SKM-1 treated with dmso at 0.1 percent for 144 hours (cell line): ENCODE measurements at regions not wholly inside any gene's neighbourhood (a gene's known extent, or its start where the extent isn't known, plus 50 kb on each side); places are given as distances from the start of the nearest gene placed in this dataset.
A peak's percentile ranks its signal among the peaks of the same experiment; 100 is the strongest.
"Not testable (repeated sequence)": the region's sequence is repeated elsewhere in the genome, so short reads cannot be mapped to it uniquely, and the experiment has no call there.

Experiments
- DNase-seq: peaks from one replicate; lab custom pipeline; 2025; ENCODE audit not compliant: unreplicated experiment; lab: John Stamatoyannopoulos, UW

- no peak for DNase-seq
These were observed 663.1 kb downstream of the SH2D4B start for GRCh38 chr10:81200801-81201200.

DNA sequence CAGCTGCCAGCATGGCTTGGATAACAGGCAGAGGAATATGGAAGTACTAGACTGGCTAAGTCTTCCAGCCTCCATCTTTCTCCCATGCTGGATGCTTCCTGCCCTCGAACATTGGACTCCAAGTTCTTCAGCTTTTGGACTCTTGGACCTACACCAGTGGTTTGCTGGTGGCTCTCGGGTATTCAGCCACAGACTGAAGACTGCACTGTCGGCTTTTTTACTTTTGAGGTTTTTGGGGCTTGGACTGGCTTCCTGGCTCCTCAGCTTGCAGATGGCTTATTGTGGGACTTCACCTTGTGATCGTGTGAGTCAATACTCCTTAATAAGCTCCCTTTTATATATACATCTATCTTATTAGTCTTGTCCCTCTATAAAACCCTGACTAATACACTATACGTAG is 667.6 kb upstream of the NRG3 start:
- not testable (repeated sequence) for DNase-seq

GRCh38 chr10:81213370-81213769 is 661.6 kb upstream of the NRG3 start:
- DNase-seq, result no peak

GRCh38 chr10:81215498-81215897 is 659.5 kb upstream of the NRG3 start:
- no peak for DNase-seq

GRCh38 chr10:81216949-81217348 is 658.0 kb upstream of the NRG3 start:
- DNase-seq, result peak; percentile 60

DNA sequence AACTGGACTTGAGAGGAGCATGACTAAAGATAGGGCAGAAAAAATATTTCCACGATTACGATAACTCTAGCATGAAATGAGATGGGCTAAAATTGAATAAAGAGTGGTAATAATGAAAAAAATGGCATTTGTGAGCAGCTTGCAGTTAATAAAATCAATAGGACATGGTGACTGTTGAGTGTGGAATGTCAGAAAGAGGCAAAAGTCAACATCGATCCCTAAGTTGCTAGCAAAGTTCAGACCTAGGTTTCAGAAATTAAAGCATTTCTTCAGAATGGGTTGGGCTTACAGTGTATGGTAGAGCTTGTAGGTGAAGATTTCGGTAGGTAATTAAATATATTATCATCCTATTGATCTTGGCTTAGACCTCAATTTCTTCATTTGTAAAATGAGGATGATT is 656.7 kb upstream of the NRG3 start:
- no peak for DNase-seq

- DNase-seq, result no peak
These were observed 655.2 kb upstream of the NRG3 start for GRCh38 chr10:81219758-81220157.

DNA sequence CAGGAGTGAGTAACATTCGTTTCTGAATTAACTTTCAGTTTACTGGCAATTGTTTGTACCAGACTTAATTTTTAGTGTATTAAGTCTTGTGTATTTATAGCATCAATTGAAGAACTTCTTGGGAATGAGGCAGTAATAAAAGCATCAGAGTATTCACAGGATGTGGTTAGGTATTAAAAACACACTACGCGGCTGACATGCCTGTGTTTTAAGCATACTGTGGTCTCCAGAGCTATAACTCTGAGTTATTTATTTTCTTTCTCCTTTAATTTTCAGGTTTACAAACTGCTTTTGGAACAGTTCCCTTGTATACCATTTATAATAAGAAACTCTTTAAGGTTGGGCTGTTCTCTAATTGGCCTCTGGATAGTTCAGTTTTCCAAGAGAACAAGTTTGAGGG is 626.1 kb upstream of the NRG3 start:
- no peak for DNase-seq

DNA sequence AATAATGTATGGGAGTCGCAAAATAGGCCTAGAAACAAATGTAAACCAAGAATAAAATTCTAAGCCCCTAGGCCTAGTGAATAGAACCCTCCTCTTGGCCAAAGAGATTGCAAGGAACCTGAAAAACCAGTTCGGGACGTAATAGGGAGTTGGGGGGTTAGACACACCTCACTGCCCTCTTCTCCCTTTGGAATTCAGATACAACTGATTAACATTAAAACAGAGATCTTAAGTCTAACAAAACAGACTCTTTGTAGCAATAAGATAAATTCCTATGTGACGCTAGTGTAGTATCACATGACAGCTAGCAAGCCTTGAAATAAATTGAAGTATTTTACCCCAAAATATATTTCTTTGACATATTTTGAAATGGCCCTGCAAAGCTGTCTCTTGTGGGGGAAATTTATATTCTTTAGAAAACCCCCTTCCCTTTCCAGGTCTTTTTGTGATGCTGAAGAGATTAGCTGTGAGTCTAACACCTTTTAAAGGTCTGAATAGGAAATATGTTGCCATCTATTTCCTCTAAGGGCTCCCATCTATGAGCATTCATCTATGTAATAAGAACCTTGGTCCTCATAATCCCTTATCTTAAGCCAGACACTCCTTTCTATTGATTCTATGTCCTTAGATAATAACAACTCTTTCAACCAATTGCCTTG is 623.4 kb upstream of the NRG3 start:
- no peak for DNase-seq

DNA sequence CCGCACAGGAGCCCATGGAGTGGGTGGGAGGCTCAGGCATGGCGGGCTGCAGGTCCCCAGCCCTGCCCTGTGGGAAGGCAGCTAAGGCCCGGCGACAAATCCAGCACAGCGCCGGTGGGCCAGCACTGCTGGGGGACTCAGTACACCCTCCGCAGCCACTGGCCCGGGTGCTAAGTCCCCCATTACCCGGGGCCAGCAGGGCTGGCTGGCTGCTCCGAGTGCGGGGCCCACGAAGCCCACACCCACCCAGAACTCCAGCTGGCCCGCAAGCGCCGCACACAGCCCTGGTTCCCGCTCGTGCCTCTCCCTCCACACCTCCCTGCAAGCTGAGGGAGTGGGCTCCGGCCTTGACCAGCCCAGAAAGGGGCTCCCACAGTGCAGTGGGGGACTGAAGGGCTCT is 610.0 kb upstream of the NRG3 start:
- DNase-seq, result not testable (repeated sequence)

- no peak for DNase-seq
These were observed 604.9 kb upstream of the NRG3 start for GRCh38 chr10:81270051-81270450.

DNA sequence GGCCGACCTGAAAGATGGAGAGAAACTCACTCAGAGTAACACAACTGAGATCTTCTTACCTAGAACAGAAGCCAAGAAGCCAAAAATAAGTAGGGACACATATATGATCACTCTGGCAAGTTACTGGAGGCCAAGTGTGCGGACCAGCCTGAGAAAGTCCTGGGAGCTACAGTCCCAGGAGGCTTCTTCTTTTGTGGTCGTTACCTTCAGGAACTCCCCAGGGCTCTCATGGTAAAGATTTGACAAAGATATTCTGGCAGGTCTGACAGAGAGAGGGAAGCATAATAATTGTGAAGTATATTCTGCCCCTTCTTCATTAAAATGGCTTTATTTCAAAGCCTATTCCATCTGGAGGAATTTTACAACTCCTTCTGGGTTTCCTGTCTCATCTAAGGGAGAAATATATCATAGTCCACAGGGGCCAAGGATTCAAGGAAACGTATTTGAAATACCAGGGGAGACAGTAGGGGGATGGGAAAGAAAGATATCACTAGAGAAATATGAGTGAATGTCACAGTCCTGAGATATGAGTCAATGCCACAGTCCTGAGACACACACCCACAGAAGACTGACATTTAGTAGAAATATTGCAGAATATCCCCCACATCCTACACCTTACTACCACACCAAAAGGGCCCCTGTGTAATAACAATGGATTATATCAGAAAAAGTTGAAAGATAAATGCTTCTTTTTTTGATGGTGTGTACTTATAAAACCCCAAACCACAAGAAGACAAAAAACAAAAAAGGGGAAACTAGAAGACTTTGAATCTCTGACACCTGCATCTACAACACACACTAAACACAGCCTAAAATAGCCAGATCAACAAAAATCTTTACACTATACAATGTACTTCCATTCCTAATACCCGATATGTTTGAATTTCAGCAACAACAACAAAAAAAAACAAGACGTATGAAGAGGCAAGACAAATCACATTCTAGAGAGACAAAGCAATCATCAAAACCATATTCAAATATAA is 594.2 kb upstream of the NRG3 start:
- DNase-seq, result no peak

DNA sequence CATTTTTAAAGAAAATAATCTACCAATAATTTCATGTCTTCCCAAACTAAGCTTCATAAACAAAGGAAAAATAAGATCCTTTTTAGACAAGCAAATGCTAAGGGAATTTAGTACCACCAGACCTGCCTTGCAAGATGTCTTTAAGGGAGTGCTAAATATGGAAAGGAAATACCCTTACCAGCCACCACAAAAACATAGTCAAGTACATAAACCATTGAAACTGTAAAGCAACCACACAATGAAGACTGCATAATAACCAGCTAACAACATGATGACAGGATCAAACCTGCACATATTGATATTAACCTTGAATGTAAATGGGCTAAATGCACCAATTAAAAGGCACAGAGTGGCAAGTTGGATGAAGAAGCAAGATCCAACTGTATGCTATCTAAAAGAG is 586.5 kb upstream of the NRG3 start:
- no peak for DNase-seq

DNA sequence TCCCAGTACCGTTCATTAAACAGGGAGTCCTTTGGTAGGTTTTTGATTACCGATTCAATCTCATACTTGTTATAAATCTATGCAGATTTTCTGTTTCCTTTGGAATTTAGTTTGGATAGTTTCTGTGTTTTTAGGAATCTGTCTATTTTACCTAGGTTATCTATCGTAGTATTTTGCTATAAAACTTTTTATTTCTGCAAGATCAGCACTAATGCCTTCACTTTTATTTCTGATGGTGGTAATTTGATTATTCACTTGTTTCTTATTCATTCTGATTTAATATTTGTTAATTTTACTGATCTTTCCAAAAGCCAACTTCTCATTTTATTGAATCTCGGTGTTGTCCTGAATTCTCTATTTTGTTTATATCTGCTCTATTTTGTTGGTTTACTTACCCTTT is 577.7 kb upstream of the NRG3 start:
- no peak for DNase-seq

GRCh38 chr10:81303656-81304055 is 571.3 kb upstream of the NRG3 start:
- no peak for DNase-seq

GRCh38 chr10:81306971-81307782 is 567.8 kb upstream of the NRG3 start:
- DNase-seq, result no peak

DNA sequence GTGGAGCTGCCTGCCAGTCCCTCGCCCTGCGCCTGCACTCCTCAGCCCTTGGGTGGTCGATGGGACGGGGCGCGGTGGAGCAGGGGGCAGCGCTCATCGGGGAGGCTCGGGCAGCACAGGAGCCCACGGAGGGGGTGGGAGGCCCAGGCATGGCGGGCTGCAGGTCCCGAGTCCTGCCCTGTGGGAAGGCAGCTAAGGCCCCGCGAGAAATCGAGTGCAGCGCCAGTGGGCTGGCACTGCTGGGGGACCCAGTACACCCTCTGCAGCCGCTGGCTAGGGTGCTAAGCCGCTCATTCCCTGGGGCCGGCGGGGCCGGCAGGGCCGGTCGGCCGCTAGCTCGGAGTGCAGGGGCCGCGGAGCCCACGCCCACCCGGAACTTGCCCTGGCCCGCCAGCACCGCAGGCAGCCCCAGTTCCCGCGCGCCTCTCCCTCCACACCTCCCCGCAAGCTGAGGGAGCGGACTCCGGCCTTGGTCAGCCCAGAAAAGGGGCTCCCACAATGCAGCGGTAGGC is 565.9 kb upstream of the NRG3 start:
- no peak for DNase-seq

- DNase-seq, result no peak
These were observed 560.5 kb upstream of the NRG3 start for GRCh38 chr10:81314471-81314870.

GRCh38 chr10:81315026-81315425 is 560.0 kb upstream of the NRG3 start:
- DNase-seq, result no peak

DNA sequence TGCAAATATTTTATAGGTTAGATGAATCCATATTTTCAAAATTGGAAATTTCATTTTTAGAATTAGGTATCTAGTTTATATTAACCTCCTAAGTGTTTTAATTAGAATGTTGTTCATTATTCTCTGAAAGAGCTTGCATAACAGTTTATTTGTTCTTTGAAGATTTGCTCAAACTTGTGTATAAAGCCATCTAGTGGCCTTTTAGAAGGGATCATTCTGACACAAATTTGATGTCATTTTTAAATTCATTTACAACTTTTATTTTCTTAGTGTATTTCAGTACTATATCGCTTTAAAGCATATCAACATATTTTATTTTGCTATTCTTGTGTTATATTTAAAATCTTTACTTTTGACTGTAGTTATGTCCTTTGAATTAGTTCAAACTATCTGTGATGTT is 527.0 kb upstream of the NRG3 start:
- DNase-seq, result no peak

DNA sequence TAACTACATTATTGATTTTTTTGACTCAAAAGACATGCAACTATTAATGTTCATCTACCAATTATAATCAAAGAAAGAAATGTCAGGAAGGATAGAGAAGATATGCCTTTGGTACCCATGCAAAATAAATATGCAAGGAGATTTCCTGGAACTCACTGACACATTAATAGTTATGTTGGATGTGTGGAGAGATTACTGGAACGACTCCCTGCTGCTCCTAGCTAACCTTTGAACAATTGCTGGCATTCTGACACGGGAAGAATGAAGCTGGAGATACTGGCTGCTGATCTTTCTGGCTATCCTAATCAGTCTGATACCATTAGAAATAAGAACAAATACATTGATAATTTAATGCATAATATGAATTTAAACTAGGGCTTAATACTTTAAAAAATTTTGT is 507.9 kb upstream of the NRG3 start:
- DNase-seq, result no peak
